ENCODE measurements at regions not wholly inside any gene's neighbourhood (a gene's known extent, or its start where the extent isn't known, plus 50 kb on each side); places are given as distances from the start of the nearest gene placed in this dataset.

GRCh38 chr4:166506051-166506450, 633.0 kb downstream of the TLL1 start:
- TF ChIP-seq CTCF (IDR thresholded peaks at IDR 0.05) = no peak
- no peak for TF ChIP-seq POLR2AphosphoS5 (IDR thresholded peaks at IDR 0.05)
- no peak for TF ChIP-seq POLR2A (IDR thresholded peaks at IDR 0.05)
- TF ChIP-seq EP300 (IDR thresholded peaks at IDR 0.05; ENCODE audit: low read depth) = no peak
